PC-3 (cell line): ENCODE measurements at regions not wholly inside any gene's neighbourhood (a gene's known extent, or its start where the extent isn't known, plus 50 kb on each side); places are given as distances from the start of the nearest gene placed in this dataset.

Source experiments
- EZH2 ChIP-seq: fragments of 300-600 bp; sonication (generic); IDR thresholded peaks from one replicate; pipeline ENCODE4 v1.6.1; 2017; ENCODE audit warnings: antibody characterized with exemption, mild to moderate bottlenecking, low read length; ENCODE audit not compliant: unreplicated experiment
- EZH2phosphoT487 ChIP-seq: fragments of 300-600 bp; sonication (generic); IDR thresholded peaks from 2 replicates; pipeline ENCODE4 v1.6.1; 2018; ENCODE audit warnings: mild to moderate bottlenecking, antibody characterized with exemption, low read length, borderline replicate concordance
- TF ChIP-seq, protein P1 (sequence below): fragments of 300-600 bp; sonication (generic); conservative IDR thresholded peaks from 2 replicates; pipeline ENCODE4 v1.5.1; 2017; ENCODE audit warnings: antibody characterized with exemption, low read depth, mild to moderate bottlenecking, low read length

DNA sequence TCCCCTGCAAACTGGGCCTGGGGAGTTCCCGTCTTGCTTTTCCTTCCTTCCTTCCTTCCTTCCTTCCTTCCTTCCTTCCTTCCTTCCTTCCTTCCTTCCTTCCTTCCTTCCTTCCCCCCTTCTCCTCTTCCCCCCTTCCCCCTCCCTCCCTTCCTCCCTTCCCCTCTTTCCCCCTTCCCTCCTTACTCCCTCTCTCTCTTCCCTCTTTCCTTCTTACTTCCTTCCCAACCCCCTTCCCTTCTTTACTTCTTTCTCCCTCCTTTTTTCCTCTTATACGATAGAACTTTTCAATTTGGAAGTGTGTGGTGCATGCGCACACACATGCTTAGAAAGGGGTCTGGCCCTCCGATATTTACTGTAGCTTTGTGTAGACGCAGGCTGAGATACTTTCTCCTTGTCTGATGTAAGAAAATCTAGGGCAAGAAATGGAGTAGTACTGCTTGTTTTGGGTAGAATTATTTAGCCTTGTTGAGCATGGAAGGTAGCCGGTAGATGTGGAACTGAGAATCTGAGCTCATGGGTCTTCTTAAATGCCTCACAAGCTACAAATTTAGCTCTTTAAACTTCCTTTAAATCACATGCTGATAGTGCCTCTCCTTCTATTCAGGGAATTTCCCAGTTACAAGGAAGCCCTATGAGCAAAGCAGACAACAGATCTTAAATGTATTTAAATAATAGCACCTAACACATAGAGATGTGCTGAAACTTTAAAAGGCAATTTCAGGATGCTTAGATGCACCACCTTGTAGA, 189.6 kb downstream of the GPAT3 start:
- TF ChIP-seq, protein P1, sequence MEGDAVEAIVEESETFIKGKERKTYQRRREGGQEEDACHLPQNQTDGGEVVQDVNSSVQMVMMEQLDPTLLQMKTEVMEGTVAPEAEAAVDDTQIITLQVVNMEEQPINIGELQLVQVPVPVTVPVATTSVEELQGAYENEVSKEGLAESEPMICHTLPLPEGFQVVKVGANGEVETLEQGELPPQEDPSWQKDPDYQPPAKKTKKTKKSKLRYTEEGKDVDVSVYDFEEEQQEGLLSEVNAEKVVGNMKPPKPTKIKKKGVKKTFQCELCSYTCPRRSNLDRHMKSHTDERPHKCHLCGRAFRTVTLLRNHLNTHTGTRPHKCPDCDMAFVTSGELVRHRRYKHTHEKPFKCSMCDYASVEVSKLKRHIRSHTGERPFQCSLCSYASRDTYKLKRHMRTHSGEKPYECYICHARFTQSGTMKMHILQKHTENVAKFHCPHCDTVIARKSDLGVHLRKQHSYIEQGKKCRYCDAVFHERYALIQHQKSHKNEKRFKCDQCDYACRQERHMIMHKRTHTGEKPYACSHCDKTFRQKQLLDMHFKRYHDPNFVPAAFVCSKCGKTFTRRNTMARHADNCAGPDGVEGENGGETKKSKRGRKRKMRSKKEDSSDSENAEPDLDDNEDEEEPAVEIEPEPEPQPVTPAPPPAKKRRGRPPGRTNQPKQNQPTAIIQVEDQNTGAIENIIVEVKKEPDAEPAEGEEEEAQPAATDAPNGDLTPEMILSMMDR: no peak
- TF ChIP-seq EZH2 (no peak), EZH2phosphoT487 (no peak)
